ENCODE measurements at regions not wholly inside any gene's neighbourhood (a gene's known extent, or its start where the extent isn't known, plus 50 kb on each side); places are given as distances from the start of the nearest gene placed in this dataset.
"Not testable (repeated sequence)": the region's sequence is repeated elsewhere in the genome, so short reads cannot be mapped to it uniquely, and the experiment has no call there.

- Histone ChIP-seq H3K9me3 (ENCODE audit: control insufficient read depth, insufficient read depth, low read length) (no peaks in the 10 kb centered on the region), H3K27ac (ENCODE audit: low read depth, low read length) (no peak overlapping the region), H3K27me3 (ENCODE audit: control insufficient read depth, insufficient read depth, low read length) (no peaks in the 10 kb centered on the region), H3K4me3 (ENCODE audit: low read depth, low read length) (no peak overlapping the region)
- ChIA-PET CTCF (no interaction called here), POLR2A (no interaction called here)
- DNase-seq (ENCODE audit: low read depth, low spot score) = no peak
- TF ChIP-seq CTCF (IDR thresholded peaks at IDR 0.05; ENCODE audit: low read depth, low read length) = no peak
These were observed 331.6 kb upstream of the BRINP3 start for GRCh38 chr1:190809312-190809711.

- no peaks in the 10 kb centered on the region for H3K9me3 ChIP-seq (ENCODE audit: control insufficient read depth, insufficient read depth, low read length)
- H3K27me3 ChIP-seq (ENCODE audit: control insufficient read depth, insufficient read depth, low read length) = no peaks in the 10 kb centered on the region
These were observed 335.3 kb upstream of the BRINP3 start for GRCh38 chr1:190812996-190813395.

GRCh38 chr1:190832511-190832910 is 354.8 kb upstream of the BRINP3 start:
- CTCF ChIA-PET = no interaction called here
- TF ChIP-seq CTCF (IDR thresholded peaks at IDR 0.05; ENCODE audit: low read depth, low read length) = no peak
- Histone ChIP-seq H3K27me3 (ENCODE audit: control insufficient read depth, insufficient read depth, low read length) (no peaks in the 10 kb centered on the region), H3K9me3 (ENCODE audit: control insufficient read depth, insufficient read depth, low read length) (no peaks in the 10 kb centered on the region; the same call in 1 of the 2 replicates), H3K4me3 (ENCODE audit: low read depth, low read length) (no peak overlapping the region), H3K27ac (ENCODE audit: low read depth, low read length) (no peak overlapping the region)
- no peak for DNase-seq (ENCODE audit: low read depth, low spot score)
- POLR2A ChIA-PET = no interaction called here

More at GRCh38 chr1:190812996-190813395, 335.3 kb upstream of the BRINP3 start:
- no peak for TF ChIP-seq CTCF (IDR thresholded peaks at IDR 0.05; ENCODE audit: low read depth, low read length)
- no peak overlapping the region for H3K27ac ChIP-seq (ENCODE audit: low read depth, low read length)
- ChIA-PET POLR2A (no interaction called here), CTCF (no interaction called here)
- no peak for DNase-seq (ENCODE audit: low read depth, low spot score)
- H3K4me3 ChIP-seq (ENCODE audit: low read depth, low read length) = no peak overlapping the region

- no peak overlapping the region for H3K27ac ChIP-seq (ENCODE audit: low read depth, low read length)
- no peak overlapping the region for H3K4me3 ChIP-seq (ENCODE audit: low read depth, low read length)
- no peak for TF ChIP-seq CTCF (IDR thresholded peaks at IDR 0.05; ENCODE audit: low read depth, low read length)
- no peaks in the 10 kb centered on the region; the same call in 1 of the 2 replicates for H3K9me3 ChIP-seq (ENCODE audit: control insufficient read depth, insufficient read depth, low read length)
- ChIA-PET POLR2A (no interaction called here), CTCF (no interaction called here)
- no peaks in the 10 kb centered on the region for H3K27me3 ChIP-seq (ENCODE audit: control insufficient read depth, insufficient read depth, low read length)
- no peak for DNase-seq (ENCODE audit: low read depth, low spot score)
These were observed 358.0 kb upstream of the BRINP3 start for GRCh38 chr1:190835658-190836057.

GRCh38 chr1:190837200-190837599 is 359.5 kb upstream of the BRINP3 start:
- DNase-seq (ENCODE audit: low read depth, low spot score); H3K4me3 ChIP-seq (ENCODE audit: low read depth, low read length); H3K9me3 ChIP-seq (ENCODE audit: control insufficient read depth, insufficient read depth, low read length); CTCF ChIA-PET; H3K27me3 ChIP-seq (ENCODE audit: control insufficient read depth, insufficient read depth, low read length); H3K27ac ChIP-seq (ENCODE audit: low read depth, low read length): not testable (repeated sequence)
- POLR2A ChIA-PET = interaction anchor here (0.7 kb wide), 1 partner anchor 824 kb away, joined by 7 read pairs; no protein-coding TSS in a partner anchor

- Histone ChIP-seq H3K27ac (ENCODE audit: low read depth, low read length) (no peak overlapping the region), H3K4me3 (ENCODE audit: low read depth, low read length) (no peak overlapping the region), H3K9me3 (ENCODE audit: control insufficient read depth, insufficient read depth, low read length) (no peaks in the 10 kb centered on the region; the same call in 1 of the 2 replicates), H3K27me3 (ENCODE audit: control insufficient read depth, insufficient read depth, low read length) (no peaks in the 10 kb centered on the region)
- TF ChIP-seq CTCF (IDR thresholded peaks at IDR 0.05; ENCODE audit: low read depth, low read length) = no peak
- ChIA-PET POLR2A (no interaction called here), CTCF (no interaction called here)
- DNase-seq (ENCODE audit: low read depth, low spot score) = no peak
These were observed 360.2 kb upstream of the BRINP3 start for GRCh38 chr1:190837888-190838287.
